K562 (cell line): ENCODE measurements at regions not wholly inside any gene's neighbourhood (a gene's known extent, or its start where the extent isn't known, plus 50 kb on each side); places are given as distances from the start of the nearest gene placed in this dataset.

Source experiments
- BACH1 ChIP-seq: fragments of 200-800 bp; sonication (Bioruptor generic); IDR thresholded peaks from 2 replicates; pipeline ENCODE4 v1.6.1; 2016; ENCODE audit warnings: missing genetic modification characterization, missing compliant biosample characterization
- MEF2D ChIP-seq: conservative IDR thresholded peaks from 2 replicates; pipeline ENCODE4 v1.6.1; 2016; ENCODE audit warnings: low read depth, missing genetic modification characterization, missing compliant biosample characterization
- ZNF589 ChIP-seq: fragments of 200-800 bp; sonication (Bioruptor generic); IDR thresholded peaks from 2 replicates; pipeline ENCODE4 v1.6.1; 2016; ENCODE audit warnings: low read depth, missing genetic modification characterization, missing compliant biosample characterization
- TF ChIP-seq, protein P1 (sequence below), 2 experiments: fragments of 450-650 bp in 1 of 2; sonication (generic) in 1 of 2; formaldehyde crosslinking in 1 of 2; IDR thresholded peaks in 1 of 2; conservative IDR thresholded peaks in 1 of 2; 2 replicates each; pipeline versions ENCODE4 v1.6.1 to v1.8.1; 2016 to 2023; ENCODE audit warnings: mild to moderate bottlenecking in 2 of 2, moderate library complexity in 2 of 2, inconsistent platforms in 1 of 2, missing genetic modification reagents in 1 of 2
- TF ChIP-seq, protein P2 (sequence below): fragments of 450-650 bp; formaldehyde crosslinking; IDR thresholded peaks from 2 replicates; pipeline ENCODE4 v1.4.0; 2022; ENCODE audit warnings: missing genetic modification characterization
- TF ChIP-seq, protein P3 (sequence below): sonication (generic); formaldehyde crosslinking; IDR thresholded peaks from 2 replicates; pipeline ENCODE4 v1.8.0; 2022; ENCODE audit warnings: mild to moderate bottlenecking, missing genetic modification reagents

DNA sequence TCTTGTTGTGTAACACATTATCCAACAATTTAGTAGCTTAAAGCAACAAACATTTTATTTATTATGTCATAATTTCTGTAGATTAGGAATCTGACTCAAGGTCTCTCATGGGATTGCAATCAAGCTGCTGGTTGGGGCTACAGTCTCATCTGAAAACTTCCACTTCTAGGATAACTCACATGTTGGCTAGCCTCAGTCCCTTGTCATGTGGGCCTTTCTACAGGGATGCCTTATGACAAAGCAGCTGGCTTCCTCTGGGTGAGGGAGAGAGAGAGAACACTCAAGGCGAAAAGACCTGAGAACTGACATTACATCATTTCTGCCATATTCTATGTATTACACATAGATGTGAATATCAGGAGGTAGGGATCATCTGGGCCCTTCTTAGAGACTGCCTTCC is 317.9 kb upstream of the VRK2 start:
- TF ChIP-seq, protein P1, sequence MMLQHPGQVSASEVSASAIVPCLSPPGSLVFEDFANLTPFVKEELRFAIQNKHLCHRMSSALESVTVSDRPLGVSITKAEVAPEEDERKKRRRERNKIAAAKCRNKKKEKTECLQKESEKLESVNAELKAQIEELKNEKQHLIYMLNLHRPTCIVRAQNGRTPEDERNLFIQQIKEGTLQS (IDR thresholded peaks at IDR 0.05): no peak
- TF ChIP-seq, protein P1 (CRISPR knock-in tag; conservative IDR thresholded peaks at IDR 0.05): no peak
- TF ChIP-seq MEF2D (tag) (no peak), BACH1 (tag) (no peak), ZNF589 (CRISPR knock-in tag) (no peak)
- TF ChIP-seq, protein P2, sequence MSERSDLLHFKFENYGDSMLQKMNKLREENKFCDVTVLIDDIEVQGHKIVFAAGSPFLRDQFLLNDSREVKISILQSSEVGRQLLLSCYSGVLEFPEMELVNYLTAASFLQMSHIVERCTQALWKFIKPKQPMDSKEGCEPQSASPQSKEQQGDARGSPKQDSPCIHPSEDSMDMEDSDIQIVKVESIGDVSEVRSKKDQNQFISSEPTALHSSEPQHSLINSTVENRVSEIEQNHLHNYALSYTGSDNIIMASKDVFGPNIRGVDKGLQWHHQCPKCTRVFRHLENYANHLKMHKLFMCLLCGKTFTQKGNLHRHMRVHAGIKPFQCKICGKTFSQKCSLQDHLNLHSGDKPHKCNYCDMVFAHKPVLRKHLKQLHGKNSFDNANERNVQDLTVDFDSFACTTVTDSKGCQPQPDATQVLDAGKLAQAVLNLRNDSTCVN: no peak
- TF ChIP-seq, protein P3, sequence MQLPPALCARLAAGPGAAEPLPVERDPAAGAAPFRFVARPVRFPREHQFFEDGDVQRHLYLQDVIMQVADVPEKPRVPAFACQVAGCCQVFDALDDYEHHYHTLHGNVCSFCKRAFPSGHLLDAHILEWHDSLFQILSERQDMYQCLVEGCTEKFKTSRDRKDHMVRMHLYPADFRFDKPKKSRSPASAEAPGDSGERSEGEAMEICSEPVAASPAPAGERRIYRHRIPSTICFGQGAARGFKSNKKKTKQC (CRISPR knock-in tag): no peak
